BJ (cell line): ENCODE measurements at regions not wholly inside any gene's neighbourhood (a gene's known extent, or its start where the extent isn't known, plus 50 kb on each side); places are given as distances from the start of the nearest gene placed in this dataset.
"Not testable (repeated sequence)": the region's sequence is repeated elsewhere in the genome, so short reads cannot be mapped to it uniquely, and the experiment has no call there.

Experiments
- CTCF ChIA-PET: fragments of 350-600 bp; formaldehyde crosslinking; extraction: SDS; loops from one replicate; lab custom pipeline; 2021; ENCODE audit warnings: antibody characterized with exemption, inconsistent platforms; lab: Yijun Ruan, JAX
- POLR2A ChIA-PET: fragments of 300-600 bp; sonication (Branson Sonifier 250); formaldehyde crosslinking; extraction: SDS; loops from one replicate; lab custom pipeline; 2021; ENCODE audit warnings: antibody characterized with exemption; lab: Charles Lee
- DNase-seq: peaks from one replicate; pipeline ENCODE4 v3.0.0-alpha.2; 2011; ENCODE audit warnings: low read depth
- H3K27me3 ChIP-seq: 2 replicates; pipeline ENCODE4 v1.6.0; 2011; ENCODE audit warnings: low read length; ENCODE audit not compliant: control insufficient read depth, insufficient read depth
- H3K36me3 ChIP-seq: 2 replicates; pipeline ENCODE4 v1.5.1; 2011; ENCODE audit warnings: low read length; ENCODE audit not compliant: control insufficient read depth, insufficient read depth
- H3K4me3 ChIP-seq: 2 replicates; pipeline ENCODE4 v1.5.1; 2011; ENCODE audit warnings: low read depth, mild to moderate bottlenecking, control low read depth, low read length
- CTCF ChIP-seq: IDR thresholded peaks from 2 replicates; pipeline ENCODE4 v1.5.1; 2011; ENCODE audit warnings: low read depth, mild to moderate bottlenecking, control low read depth, inconsistent platforms, low read length, moderate library complexity; ENCODE audit not compliant: insufficient read depth

- no peak for DNase-seq
- TF ChIP-seq CTCF: no peak
These were observed 114.5 kb upstream of the FAM9C start for GRCh38 chrX:13158911-13159310.

GRCh38 chrX:13155550-13155949 is 111.1 kb upstream of the FAM9C start:
- POLR2A ChIA-PET: interaction anchor here (0.7 kb wide), 1 partner anchor 184 kb away, joined by 5 read pairs; no protein-coding TSS in a partner anchor
- DNase-seq, H3K4me3 ChIP-seq, H3K36me3 ChIP-seq, CTCF ChIA-PET, H3K27me3 ChIP-seq: not testable (repeated sequence)

More at GRCh38 chrX:13158911-13159310, 114.5 kb upstream of the FAM9C start:
- Histone ChIP-seq H3K36me3 (no peaks in the 10 kb centered on the region), H3K27me3 (no peaks in the 10 kb centered on the region), H3K4me3 (no peak overlapping the region)
- POLR2A ChIA-PET: interaction anchor here (0.5 kb wide), 1 partner anchor 69 kb away, joined by 3 read pairs; no protein-coding TSS in a partner anchor
- CTCF ChIA-PET: no interaction called here

- ChIA-PET POLR2A (no interaction called here), CTCF (no interaction called here)
- DNase-seq: no peak
- TF ChIP-seq CTCF: no peak
- no peaks in the 10 kb centered on the region for H3K27me3 ChIP-seq
- no peak overlapping the region for H3K4me3 ChIP-seq
- H3K36me3 ChIP-seq: no peaks in the 10 kb centered on the region
These were observed 109.4 kb upstream of the FAM9C start for GRCh38 chrX:13153796-13154195.

- Histone ChIP-seq H3K36me3 (no peaks in the 10 kb centered on the region), H3K4me3 (no peak overlapping the region), H3K27me3 (no peaks in the 10 kb centered on the region)
- CTCF ChIA-PET: no interaction called here
- no peak for DNase-seq
- POLR2A ChIA-PET: no interaction called here
- TF ChIP-seq CTCF: no peak
These were observed 108.2 kb upstream of the FAM9C start for GRCh38 chrX:13152518-13153185.

GRCh38 chrX:13151828-13152517 is 107.6 kb upstream of the FAM9C start:
- TF ChIP-seq CTCF: no peak
- no peak overlapping the region for H3K4me3 ChIP-seq
- no peaks in the 10 kb centered on the region for H3K27me3 ChIP-seq
- DNase-seq: no peak
- POLR2A ChIA-PET: no interaction called here
- H3K36me3 ChIP-seq: no peaks in the 10 kb centered on the region
- CTCF ChIA-PET: no interaction called here
